HG02798 (cell line): ENCODE measurements at regions not wholly inside any gene's neighbourhood (a gene's known extent, or its start where the extent isn't known, plus 50 kb on each side); places are given as distances from the start of the nearest gene placed in this dataset.
"Not testable (repeated sequence)": the region's sequence is repeated elsewhere in the genome, so short reads cannot be mapped to it uniquely, and the experiment has no call there.

Source experiments
- ATAC-seq: cut with Tn5 transposase; IDR thresholded peaks from one replicate; pipeline ENCODE4 v1.9.1; 2021; ENCODE audit warnings: mild to moderate bottlenecking; ENCODE audit not compliant: unreplicated experiment, poor library complexity

DNA sequence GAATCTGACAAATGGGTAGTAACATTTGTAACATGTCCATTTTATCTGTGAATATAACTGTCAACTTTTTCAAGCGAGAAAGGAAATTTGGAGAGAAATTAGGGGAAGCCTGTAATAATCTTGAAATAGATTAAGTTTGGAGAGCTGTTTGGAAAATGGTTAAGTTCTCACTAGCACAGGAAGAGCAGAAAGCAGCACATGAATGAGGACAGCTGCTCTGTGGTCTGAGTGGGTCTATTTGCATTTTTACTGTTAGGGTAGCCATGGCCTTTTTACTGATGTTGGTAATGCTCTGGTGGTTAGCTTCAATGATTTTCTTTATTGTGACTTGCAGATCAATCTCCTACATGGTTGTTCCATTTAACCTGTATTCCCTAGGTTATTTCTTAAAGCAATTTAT, 144.5 kb upstream of the GDNF start:
- ATAC-seq = no peak

DNA sequence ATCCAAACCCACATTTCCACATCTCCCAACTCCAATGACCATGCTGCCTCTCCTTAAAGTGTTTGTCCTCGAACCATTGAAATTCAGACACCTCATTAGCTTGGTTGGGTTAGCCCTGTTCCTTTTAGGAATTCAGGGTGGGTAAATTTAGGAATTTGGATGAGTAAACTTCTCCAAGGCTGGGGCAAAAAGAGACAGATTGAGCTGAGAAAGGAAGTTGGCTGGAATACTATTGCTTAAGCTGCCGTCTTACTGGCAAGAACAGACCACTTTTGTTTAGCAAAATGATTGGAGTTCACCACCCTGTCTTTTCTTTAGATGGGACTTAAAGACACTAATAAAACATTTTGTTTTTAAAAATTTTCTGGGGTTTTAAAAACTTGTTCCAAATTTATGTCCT, 143.6 kb upstream of the GDNF start:
- no peak for ATAC-seq

DNA sequence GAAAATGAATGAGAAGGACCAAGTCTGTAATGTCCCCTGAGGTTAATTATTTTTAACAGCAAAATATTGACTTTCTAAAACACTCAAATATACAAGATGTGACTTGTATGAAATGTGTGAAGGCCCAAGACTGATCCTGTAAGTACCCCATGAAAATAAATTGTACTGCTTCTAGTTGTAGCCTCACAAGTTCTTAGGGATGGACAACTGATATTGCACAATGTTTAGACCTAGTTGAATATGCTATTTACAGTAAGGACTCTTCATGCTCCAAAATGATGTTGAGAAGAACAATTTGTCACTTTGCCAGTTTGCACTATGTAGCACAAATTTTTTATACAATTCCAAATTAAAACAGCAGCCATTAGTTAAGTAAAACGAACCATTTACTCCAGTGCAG, 139.7 kb upstream of the GDNF start:
- ATAC-seq = no peak

DNA sequence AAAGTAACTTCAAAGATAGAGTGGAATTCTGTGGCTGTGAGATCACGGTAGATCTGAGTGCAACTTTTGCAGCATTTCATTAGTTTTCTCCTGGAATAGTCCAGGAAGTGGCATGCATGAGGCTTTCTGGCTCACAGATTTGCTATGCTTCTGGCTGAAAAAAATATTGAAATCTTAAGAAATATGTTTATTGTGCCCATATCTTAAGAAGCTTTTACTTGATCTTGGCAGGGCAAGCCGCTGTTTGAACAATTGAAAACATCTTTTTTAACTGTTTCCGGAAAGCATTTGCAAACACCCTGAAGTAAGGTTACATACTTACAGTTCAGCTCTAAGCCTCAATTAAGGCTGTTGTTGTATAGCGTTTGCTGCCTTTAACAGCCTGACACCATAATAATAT, 135.7 kb upstream of the GDNF start:
- ATAC-seq = no peak

DNA sequence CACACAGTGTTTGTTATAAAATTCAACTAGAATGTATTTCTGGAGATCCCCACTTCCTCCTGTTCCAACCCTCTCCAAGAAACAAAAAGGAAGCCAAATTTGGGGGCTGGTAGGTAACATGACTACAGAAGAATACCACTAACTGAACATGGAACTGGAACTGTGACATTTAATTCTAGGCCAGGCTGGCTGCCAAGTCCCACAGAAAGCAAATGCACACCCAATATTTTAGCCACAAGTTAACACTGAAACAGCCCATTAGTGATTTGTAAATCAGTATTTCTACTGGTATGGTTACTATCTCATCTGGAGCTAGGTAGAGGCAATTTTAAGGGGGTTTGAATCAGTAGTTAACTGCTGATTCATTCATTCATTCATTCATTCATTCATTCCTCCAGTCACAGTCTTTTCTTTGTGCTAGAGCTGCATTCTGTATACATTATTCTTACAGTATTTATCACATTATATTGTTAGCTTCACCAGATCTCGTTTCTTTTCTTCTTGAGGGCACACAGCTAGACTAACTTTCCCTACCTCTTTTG, 131.7 kb upstream of the GDNF start:
- no peak for ATAC-seq

DNA sequence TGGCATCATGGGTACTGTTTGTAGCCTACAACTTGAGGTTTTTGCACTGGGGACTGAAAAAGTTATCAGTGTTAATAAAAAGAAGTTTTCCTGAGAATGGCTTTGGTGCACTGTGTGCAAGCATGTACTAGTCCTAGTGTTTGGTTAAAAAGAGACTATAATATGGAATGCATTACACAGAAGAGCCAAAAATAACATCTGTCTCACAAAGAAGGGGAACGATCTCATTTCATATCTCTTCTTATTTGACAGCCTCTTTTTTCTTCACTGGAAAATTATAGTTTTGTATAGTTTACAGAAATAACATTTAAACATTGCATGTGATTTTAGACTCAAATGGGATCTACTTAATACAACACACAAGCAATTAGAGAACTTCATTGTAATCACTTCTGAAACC, 127.0 kb upstream of the GDNF start:
- ATAC-seq = no peak

DNA sequence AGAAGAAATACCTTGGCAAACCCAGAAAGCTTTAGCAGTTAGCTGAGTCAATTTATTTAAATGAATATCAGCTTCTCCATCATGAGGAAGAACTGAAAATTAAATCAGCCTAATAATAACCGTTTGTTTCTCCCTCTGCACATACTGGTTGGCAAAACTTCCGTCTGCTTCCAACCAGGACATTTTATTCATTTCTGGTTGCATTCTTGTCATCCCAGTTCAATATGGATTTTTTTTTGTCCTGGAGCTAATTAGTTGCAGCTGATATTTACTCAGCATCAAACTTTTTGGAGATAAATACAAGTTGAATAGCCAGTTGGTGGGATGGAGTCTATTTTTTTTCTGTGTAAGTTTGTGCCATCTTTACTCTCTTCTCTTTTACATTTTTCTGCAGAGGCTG, 126.5 kb upstream of the GDNF start:
- no peak for ATAC-seq

DNA sequence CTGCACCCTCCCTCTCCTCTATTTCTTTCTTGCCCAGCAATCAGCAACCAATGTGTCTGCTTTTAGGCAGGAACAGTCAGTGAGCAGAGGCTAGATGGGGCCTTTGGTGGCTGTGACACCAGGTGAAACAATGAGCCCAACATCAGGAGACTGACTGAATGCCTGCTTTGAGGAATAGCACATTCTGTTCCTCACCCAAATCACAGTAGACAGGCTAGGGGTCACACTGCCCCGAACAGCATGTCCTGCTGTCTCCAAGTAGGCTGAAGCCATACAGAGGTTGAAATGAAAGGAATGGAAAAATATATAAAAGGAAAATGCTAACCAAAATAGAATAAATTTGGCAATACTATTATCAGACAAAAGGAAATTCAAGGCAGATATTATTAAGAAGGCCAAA, 122.5 kb upstream of the GDNF start:
- ATAC-seq = no peak

DNA sequence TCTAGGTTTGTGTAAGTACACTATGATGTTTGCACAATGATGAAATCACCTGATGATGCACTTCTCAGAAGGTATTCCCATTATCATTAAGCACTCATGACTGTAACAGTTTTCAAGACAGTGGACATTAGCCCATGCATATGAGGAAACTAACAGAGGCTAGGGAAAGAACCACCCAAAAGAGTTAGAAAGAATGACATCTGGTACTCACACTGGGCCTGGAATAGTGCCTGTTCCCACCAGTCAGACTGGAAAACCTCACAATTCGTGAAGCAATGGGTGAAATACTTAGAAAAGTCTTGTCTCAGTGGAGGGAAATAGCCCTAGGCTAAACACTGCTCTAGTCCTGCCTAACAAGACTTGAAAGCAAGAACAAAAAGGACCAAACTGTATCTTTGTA, 117.4 kb upstream of the GDNF start:
- no peak for ATAC-seq

DNA sequence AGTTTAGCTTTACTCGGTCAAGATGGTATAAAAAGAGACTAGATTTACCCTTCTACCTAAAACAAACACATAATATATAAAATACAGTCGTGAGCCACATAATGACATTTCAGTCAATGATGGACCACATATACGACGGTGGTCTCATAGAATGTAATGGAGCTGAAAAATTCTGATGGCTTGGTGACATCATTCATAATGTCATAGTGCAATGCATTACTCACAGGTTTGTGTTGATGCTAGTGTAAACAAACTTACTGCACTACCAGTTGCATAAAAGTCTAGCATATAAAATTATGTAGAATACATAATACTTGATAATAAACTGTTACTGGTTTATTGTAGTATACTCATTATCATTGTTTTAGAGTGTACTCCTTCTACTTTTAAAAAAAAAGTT, 115.9 kb upstream of the GDNF start:
- ATAC-seq = no peak

DNA sequence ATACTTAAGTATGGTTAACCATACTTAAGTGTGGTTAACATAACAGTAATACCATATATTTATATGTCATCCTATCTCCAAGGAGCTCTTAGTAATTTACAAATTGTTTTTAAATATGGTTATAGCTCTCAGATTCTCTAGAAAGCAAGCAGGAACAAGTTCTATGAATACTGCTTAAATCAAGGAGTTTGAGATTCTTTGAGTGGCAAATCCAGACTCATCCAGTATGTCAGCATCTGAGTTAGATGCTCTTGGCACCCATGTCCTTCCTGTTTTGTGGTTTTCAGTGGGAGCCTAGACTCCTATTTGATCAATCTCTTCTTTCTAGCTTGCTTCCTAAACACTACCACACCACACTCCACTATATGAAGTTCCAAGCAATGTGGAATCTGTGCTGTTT, 114.7 kb upstream of the GDNF start:
- ATAC-seq = no peak

DNA sequence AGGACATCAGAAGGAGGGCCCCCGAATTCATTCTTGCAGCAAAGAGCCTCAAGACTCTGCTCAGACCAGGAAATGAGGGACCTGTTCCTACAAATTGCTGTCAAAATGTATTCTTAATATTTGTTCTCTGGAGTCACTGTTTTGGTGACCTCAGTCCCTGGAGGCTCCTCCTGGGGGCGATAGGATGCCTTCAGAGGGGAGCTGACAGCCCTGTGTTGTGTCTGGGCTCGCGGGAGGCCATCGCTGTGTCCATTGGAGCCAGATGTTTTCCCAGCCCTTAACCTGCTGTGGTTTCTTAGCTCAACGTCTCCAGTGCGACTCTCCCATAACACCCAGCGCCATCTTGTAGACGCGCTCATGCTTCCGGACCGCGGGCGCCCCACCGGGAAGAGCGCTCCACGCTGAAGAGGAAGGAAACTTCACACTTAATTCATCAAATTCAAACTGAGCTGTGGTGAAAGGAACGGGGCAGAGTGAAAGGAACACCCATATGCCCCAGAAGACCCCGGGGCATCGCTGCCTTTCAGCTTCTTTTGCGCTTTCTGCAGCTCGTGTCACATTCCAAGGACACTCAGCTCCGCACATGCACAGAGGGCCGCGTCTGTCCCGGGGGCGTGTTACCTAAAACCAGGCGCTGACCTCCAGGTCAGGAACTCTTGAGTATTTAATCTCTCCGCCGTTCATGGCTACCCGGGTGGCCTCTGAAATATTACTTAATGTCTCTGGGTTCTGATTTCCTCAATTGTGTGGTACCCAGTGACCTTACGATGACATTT, 112.3 kb upstream of the GDNF start:
- ATAC-seq = no peak

DNA sequence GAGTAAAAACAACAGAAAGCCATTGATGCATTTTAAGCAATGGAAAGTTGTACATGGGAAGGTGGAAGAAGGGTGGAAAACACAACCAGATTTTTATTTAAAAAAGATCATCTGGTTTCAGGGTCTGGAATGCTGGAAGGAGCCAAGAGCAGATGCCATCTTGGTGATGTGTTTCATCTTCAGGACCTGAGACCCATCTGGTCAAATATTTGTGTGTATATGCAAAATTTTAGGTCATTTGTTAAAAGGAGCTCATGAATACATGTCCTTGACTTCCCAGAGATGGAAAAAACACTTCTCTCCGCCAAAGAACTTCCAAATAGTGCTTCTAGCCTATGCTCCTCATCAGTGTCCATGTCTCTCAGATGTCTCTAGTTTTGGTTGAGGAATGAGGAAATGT, 110.6 kb upstream of the GDNF start:
- no peak for ATAC-seq

DNA sequence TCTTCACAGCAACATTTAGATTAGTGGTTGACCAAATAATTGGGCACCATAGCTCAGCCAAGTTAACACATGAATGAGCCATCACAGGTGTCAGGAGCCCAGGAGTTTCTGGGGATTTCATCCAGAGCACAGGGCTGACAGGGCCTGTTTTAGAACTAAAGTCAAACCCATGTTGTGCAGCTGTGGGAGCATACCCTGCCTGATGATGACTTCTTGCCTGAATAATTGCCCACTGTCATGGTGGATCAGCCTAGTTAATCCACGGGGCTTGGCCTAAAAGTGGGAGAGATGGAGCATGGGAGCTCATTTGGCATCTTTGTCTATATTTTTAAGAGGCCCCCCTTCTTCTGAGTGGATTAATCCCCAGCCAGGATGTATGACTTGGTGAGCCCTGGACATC, 105.6 kb upstream of the GDNF start:
- ATAC-seq = no peak

DNA sequence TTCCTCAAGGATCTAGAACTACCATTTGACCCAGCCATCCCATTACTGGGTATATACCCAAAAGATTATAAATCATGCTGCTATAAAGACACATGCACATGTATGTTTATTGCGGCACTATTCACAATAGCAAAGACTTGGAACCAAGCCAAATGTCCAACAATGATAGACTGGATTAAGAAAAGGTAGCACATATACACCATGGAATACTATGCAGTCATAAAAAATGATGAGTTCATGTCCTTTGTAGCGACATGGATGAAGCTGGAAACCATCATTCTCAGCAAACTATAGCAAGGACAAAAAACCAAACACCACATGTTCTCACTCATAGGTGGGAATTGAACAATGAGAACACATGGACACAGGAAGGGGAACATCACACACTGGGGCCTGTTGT, 103.3 kb upstream of the GDNF start:
- not testable (repeated sequence) for ATAC-seq

DNA sequence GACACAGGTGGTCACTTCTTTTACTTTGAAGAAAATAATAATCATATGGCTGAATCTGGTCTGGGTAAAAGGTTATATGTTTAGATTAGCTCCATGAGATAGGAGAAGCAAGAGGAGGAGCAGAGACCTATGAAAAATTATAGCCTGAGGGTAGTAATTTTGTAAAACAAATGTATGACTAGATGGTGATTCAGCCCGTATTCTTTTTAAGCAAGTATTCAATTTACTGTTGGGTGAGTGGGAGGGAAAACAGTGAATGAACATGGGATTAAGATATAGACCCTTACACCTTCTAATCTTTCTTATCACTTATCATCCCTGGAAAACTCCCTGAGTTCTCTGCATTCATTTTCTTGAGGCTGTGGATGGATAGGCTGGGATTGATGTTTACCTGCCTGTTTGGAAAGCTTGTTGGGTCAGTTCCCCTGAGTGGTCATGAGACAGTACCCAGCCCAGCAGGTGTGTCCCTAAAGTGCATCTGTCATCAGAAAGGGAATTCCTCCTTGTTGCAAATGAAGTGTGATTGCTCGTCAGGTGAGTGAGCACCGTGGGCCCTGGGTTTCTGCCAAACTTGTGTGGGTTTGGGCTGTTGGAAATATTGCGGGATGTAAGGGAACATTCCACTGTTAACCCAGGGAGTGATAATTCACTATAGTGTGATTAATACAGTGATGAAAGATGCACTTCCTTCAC, 101.2 kb upstream of the GDNF start:
- no peak for ATAC-seq

DNA sequence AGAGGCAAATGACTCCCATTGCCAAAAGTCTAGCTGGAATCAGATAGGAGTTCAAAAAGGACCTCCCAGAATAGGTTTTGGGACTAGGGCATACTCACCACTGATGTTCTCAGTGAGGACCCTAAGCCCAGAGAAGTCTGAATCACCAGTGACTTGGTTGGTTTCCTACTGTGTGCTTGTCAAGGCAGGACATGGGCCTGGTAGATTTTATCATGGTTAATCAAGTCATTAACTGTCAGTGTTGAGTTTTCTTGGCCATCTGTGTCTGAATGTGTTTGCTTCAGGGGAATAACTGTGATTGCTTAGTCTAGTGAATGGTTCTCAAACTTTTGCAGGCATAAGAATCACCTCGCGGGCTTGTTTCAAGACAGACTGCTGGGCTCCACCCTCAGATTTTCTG, 99.0 kb upstream of the GDNF start:
- no peak for ATAC-seq

DNA sequence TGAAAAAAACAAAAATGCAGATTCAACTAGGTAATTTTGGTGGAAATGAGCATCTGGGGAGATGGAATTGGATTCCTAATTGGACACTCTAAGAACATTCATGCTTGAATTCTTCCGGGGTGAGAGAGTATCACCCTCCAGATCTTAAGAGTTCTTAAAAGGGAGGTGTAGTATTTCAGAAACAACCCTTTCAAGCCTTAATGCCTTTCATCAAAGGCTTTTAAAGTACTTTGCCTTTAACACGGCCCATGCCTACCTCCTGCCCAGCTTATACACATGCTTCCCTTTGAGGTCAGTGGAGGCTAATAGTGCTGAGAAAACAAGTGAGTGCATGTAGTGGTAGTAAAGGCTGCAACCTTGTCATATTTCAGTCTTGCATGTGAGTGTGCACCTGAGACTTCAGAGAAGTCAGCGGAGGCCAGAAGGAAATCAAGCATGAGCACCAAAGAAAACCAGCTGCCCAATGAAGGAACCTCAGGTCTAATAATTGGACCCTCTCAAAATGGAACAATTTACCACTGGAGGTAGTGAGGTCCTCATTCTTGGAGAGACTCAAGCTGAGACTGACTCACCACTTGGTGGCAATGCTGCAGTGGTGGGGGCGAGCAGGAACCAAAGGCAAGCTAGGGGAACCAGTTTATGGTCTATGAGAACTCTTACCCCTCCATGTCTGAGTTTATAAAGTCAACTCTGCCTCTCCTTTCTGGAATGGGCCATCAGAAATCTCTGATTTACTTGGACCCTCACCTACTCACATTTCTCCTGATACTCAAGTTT, 98.4 kb upstream of the GDNF start:
- no peak for ATAC-seq

DNA sequence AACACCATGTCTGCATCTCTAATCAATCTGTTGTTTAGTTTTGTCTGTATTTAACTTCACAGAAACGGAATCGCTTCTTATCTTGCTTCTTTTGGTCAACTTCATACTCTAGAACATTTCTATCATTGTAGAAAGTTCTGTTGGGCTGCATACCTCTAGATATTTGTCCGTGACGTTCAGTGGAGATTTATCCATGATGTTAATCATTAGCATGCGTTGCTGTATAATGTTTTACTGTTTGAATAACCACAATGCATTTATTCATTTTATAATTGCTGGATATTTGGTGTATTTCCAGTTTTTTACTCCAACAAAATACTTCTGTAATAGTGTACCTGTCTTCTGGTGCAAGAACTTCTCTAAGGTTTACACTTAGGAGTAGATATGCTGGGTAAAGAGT, 96.2 kb upstream of the GDNF start:
- no peak for ATAC-seq

DNA sequence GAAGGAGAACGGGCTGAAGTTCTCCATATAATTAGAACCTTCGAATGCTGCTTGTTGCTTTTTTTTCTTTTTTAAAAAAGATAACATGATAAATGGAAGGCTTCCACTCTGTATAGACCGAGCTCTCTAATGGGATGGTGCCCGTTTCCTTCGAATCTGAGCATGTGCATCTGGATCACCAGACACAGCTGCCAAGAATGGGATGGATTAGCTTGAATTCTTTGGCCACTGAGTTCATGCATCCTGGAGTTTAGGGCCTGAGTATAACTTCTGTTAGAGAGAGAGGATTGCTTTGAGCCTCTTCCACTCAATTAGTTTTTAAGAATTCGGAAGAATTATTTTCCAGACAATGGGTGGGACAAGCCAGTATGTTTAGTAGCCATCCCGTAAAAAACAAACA, 93.7 kb upstream of the GDNF start:
- ATAC-seq = no peak

DNA sequence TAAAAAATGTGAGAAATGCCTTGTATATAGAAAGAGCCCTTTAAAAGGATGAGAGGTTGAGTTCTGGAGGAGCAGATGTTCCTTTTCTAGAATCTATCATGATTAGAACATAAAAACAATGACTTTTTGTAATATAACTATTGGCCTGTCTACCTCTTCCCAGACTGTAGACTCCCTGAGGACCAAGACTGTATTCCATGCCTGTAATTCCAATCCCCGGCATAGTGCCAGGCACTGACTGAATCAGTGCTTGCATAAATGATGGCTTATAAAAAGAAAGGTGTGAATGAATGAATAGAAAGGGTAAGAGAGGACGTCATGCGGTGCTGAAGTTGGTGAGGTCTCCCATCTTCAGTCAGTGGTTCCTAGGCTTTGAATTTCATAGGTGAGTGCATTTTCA, 92.6 kb upstream of the GDNF start:
- ATAC-seq = no peak
